ENCODE measurements at regions not wholly inside any gene's neighbourhood (a gene's known extent, or its start where the extent isn't known, plus 50 kb on each side); places are given as distances from the start of the nearest gene placed in this dataset.

GRCh38 chr13:67713571-67713970 is 483.4 kb upstream of the PCDH9 start:
- TF ChIP-seq, protein P1, sequence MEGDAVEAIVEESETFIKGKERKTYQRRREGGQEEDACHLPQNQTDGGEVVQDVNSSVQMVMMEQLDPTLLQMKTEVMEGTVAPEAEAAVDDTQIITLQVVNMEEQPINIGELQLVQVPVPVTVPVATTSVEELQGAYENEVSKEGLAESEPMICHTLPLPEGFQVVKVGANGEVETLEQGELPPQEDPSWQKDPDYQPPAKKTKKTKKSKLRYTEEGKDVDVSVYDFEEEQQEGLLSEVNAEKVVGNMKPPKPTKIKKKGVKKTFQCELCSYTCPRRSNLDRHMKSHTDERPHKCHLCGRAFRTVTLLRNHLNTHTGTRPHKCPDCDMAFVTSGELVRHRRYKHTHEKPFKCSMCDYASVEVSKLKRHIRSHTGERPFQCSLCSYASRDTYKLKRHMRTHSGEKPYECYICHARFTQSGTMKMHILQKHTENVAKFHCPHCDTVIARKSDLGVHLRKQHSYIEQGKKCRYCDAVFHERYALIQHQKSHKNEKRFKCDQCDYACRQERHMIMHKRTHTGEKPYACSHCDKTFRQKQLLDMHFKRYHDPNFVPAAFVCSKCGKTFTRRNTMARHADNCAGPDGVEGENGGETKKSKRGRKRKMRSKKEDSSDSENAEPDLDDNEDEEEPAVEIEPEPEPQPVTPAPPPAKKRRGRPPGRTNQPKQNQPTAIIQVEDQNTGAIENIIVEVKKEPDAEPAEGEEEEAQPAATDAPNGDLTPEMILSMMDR (IDR thresholded peaks at IDR 0.05; ENCODE audit: low read depth, low read length), result no peak
- no peak for DNase-seq (ENCODE audit: extremely low read depth, low read depth)

- TF ChIP-seq, protein P1 (IDR thresholded peaks at IDR 0.05; ENCODE audit: low read depth, low read length), result no peak
- no peak for DNase-seq (ENCODE audit: extremely low read depth, low read depth)
Measured at GRCh38 chr13:67696775-67697174, 466.6 kb upstream of the PCDH9 start.

DNA sequence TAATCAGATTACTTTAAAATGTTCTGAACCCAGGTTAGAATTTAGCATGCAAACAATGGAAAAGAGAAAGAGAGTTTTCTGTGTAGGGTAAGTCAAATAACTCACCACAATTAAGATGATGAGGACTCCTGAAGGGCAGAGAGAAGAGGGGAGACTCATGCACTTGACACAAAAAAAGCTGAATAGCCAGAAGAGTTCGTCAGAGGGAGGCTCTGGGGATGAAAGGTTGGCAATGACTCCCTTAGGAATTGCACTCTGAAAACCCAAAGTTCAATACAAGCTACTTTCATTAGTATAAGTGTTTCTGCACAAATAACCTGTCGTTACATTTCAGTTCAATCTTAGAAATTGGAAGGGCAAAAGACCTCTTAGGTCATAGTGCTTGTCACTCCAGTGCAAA is 434.4 kb upstream of the PCDH9 start:
- TF ChIP-seq, protein P1 (IDR thresholded peaks at IDR 0.05; ENCODE audit: low read depth, low read length), result no peak
- no peak for DNase-seq (ENCODE audit: extremely low read depth, low read depth)

DNA sequence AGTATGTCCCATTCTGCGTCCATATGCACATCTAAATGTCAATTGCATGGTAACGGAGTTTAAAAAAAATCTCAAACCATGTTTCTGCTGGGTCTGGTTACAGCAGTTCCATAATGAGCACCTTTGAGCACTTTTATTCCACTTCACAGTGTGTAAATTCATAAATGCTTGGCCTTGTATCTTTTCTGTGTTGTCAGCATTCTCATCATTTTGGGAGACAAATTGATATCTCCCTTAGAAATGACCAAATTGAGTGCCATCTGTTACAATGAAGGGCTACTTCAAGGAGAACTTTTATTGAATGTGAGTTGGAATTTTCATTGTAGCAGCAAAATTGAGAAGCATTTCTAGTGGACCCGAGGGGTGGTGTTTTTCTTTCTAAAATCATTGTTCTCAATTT is 432.9 kb upstream of the PCDH9 start:
- DNase-seq (ENCODE audit: extremely low read depth, low read depth), result no peak
- TF ChIP-seq, protein P1 (IDR thresholded peaks at IDR 0.05; ENCODE audit: low read depth, low read length), result no peak

GRCh38 chr13:67652887-67653286 is 422.8 kb upstream of the PCDH9 start:
- TF ChIP-seq, protein P1 (IDR thresholded peaks at IDR 0.05; ENCODE audit: low read depth, low read length), result no peak
- DNase-seq (ENCODE audit: extremely low read depth, low read depth), result no peak

DNA sequence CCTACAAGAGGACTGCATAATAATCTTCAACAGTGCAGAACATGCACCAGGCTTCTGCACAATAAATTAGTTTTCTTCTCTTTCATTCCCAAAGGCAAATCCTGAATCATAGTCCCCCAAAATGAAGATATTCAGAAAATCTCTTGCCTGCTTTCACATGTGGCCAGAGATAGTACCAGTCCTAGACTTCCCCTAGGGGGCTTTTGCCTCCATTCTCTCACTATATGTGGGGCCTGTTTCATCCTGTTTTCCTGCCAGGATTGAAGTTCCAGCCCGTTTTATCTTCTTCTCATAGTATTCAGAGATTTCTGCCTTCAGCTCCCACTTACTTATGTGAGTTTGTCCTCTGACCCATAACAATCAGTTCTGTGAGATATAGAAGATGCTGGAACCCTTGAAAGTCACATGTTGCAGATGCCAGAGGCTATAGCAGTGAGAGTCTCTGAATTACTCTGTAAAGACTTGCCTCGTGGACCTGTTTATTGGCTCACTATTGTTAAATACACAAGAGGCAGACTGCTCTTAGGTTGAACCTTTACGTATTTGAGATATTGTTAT is 421.9 kb upstream of the PCDH9 start:
- DNase-seq (ENCODE audit: extremely low read depth, low read depth), result no peak
- TF ChIP-seq, protein P1 (IDR thresholded peaks at IDR 0.05; ENCODE audit: low read depth, low read length), result no peak

DNA sequence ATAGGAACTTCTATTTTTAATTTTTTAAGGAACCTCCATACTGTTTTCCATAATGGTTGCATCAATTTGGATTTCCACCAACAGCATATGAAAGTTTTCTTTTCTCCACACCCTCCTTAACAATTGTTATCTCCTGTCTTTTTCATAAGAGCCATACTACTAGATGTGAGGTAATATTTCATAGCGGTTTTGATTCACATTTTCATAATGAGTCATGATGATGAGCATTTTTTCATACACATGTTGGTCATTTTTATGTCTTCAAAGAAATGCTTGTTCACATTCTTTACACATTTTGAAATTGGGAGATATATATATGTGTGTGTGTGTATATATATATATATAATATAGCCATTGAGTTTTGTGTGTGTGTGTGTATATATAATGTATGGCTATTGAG is 420.3 kb upstream of the PCDH9 start:
- no peak for DNase-seq (ENCODE audit: extremely low read depth, low read depth)
- TF ChIP-seq, protein P1 (IDR thresholded peaks at IDR 0.05; ENCODE audit: low read depth, low read length), result no peak
